Endothelial cell (in vitro differentiated cells): ENCODE measurements at regions not wholly inside any gene's neighbourhood (a gene's known extent, or its start where the extent isn't known, plus 50 kb on each side); places are given as distances from the start of the nearest gene placed in this dataset.

Experiments
- DNase-seq: peaks from one replicate; pipeline ENCODE4 v3.0.0; 2021; ENCODE audit warnings: low spot score
- H3K27ac Mint-ChIP-seq: one replicate; pipeline ENCODE4 v1.8.0; 2021; ENCODE audit warnings: mixed read lengths, inconsistent platforms; ENCODE audit not compliant: unreplicated experiment
- H3K27me3 Mint-ChIP-seq: one replicate; pipeline ENCODE4 v1.8.0; 2021; ENCODE audit warnings: mild to moderate bottlenecking, moderate library complexity, mixed read lengths, inconsistent platforms; ENCODE audit not compliant: unreplicated experiment
- H3K36me3 Mint-ChIP-seq: one replicate; pipeline ENCODE4 v1.8.0; 2021; ENCODE audit warnings: mild to moderate bottlenecking, low read depth, mixed read lengths, inconsistent platforms; ENCODE audit not compliant: unreplicated experiment
- H3K4me1 Mint-ChIP-seq: one replicate; pipeline ENCODE4 v1.8.0; 2021; ENCODE audit warnings: mild to moderate bottlenecking, mixed read lengths, inconsistent platforms; ENCODE audit not compliant: unreplicated experiment
- H3K4me3 Mint-ChIP-seq: one replicate; pipeline ENCODE4 v1.8.0; 2021; ENCODE audit warnings: mild to moderate bottlenecking, mixed read lengths, inconsistent platforms; ENCODE audit not compliant: unreplicated experiment
- H3K9me3 Mint-ChIP-seq: one replicate; pipeline ENCODE4 v1.8.0; 2021; ENCODE audit warnings: mixed read lengths, inconsistent platforms; ENCODE audit not compliant: unreplicated experiment
- TF ChIP-seq, protein P1 (sequence below): fragments of 200-600 bp; sonication (generic); IDR thresholded peaks from one replicate; pipeline ENCODE4 v1.5.0; 2021; ENCODE audit warnings: antibody characterized with exemption; ENCODE audit not compliant: unreplicated experiment

DNA sequence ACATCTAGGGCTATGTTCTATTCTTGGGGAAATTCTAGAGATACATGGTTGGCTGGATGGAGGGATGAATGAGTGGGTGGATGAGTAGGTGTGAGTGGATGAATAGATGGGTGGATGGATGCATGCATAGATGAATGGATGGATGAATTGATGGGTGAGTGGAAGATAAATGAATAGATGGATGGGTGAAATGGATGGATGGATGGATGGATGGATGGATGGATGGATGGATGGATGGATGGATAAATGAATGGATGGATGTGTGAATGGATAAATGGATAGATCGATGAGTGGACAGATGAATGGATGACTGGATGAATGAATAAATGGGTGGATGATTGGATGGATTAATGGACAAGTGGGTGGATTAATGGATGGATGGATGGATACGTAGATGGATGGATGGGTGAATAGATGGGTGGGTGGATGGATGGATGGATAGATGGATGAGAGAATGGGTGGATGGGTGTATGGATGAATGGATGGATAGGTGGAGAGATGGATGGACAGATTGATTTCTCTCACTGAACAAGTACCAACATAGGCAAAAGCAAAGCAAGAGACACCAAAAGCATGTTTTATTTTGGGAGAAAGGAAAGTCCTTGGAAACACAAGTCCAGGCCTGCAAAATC, 143.2 kb downstream of the TSHZ3 start:
- H3K27me3 Mint-ChIP-seq, result peaks cover 4% of the 10 kb centered on the region
- no peak overlapping the region for H3K4me3 Mint-ChIP-seq
- no peaks in the 10 kb centered on the region for H3K9me3 Mint-ChIP-seq
- no peaks in the 10 kb centered on the region for H3K4me1 Mint-ChIP-seq
- no peak for DNase-seq
- H3K27ac Mint-ChIP-seq, result no peak overlapping the region
- TF ChIP-seq, protein P1, sequence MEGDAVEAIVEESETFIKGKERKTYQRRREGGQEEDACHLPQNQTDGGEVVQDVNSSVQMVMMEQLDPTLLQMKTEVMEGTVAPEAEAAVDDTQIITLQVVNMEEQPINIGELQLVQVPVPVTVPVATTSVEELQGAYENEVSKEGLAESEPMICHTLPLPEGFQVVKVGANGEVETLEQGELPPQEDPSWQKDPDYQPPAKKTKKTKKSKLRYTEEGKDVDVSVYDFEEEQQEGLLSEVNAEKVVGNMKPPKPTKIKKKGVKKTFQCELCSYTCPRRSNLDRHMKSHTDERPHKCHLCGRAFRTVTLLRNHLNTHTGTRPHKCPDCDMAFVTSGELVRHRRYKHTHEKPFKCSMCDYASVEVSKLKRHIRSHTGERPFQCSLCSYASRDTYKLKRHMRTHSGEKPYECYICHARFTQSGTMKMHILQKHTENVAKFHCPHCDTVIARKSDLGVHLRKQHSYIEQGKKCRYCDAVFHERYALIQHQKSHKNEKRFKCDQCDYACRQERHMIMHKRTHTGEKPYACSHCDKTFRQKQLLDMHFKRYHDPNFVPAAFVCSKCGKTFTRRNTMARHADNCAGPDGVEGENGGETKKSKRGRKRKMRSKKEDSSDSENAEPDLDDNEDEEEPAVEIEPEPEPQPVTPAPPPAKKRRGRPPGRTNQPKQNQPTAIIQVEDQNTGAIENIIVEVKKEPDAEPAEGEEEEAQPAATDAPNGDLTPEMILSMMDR, result no peak
- no peaks in the 10 kb centered on the region for H3K36me3 Mint-ChIP-seq

DNA sequence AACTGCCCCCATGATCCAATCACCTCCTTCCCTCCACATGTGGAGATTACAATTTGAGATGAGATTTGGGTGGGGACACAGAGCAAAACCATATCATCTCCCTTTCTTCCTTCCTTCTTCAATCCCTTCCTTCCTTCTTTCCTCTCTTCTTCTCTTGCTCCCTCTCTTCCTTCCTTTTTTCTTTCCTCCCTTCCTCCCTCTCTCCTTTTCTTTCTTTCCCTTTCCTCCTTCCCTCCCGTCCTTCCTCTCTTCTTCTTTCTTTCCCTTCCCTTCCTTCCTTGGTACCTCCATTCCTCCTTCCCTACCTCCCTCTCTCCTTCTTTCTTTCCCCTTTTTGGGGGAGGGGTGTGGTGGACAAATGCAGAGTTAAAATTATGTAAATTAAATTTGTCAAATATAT, 145.1 kb downstream of the TSHZ3 start:
- H3K4me3 Mint-ChIP-seq, result no peak overlapping the region
- TF ChIP-seq, protein P1, result no peak
- H3K27ac Mint-ChIP-seq, result no peak overlapping the region
- H3K9me3 Mint-ChIP-seq, result no peaks in the 10 kb centered on the region
- no peaks in the 10 kb centered on the region for H3K4me1 Mint-ChIP-seq
- H3K36me3 Mint-ChIP-seq, result no peaks in the 10 kb centered on the region
- DNase-seq, result no peak
- H3K27me3 Mint-ChIP-seq, result peaks cover 1% of the 10 kb centered on the region

DNA sequence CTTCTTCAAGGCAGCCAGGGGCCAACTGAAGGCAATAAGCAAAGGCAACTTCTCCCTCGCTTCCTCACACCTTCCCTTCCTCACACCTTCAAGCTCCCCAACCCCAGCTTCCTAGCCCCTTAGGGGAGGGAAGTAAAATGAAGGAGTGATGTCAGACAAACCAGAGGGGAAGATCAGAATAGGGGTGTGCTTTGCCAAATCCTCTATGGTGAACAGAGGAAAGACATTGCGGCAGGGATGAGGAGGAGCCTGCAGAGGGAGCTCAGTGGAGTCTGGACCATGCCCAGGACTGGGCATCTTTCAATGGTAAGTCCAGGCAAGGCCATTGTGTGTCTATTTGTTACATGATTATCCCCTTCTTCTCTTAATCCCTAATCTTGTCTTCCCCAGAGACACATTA, 164.0 kb downstream of the TSHZ3 start:
- DNase-seq, result no peak
- Mint-ChIP-seq H3K4me1 (no peaks in the 10 kb centered on the region), H3K36me3 (no peaks in the 10 kb centered on the region), H3K27me3 (no peaks in the 10 kb centered on the region), H3K27ac (no peak overlapping the region), H3K9me3 (no peaks in the 10 kb centered on the region), H3K4me3 (no peak overlapping the region)
- TF ChIP-seq, protein P1, result no peak

- TF ChIP-seq, protein P1, result no peak
- Mint-ChIP-seq H3K27ac (no peak overlapping the region), H3K9me3 (no peaks in the 10 kb centered on the region), H3K36me3 (no peaks in the 10 kb centered on the region), H3K4me3 (no peak overlapping the region), H3K4me1 (no peaks in the 10 kb centered on the region), H3K27me3 (peaks cover 2% of the 10 kb centered on the region)
- no peak for DNase-seq
Measured at GRCh38 chr19:31181535-31181934, 167.7 kb downstream of the TSHZ3 start.

GRCh38 chr19:31180907-31181306, 168.3 kb downstream of the TSHZ3 start:
- Mint-ChIP-seq H3K27ac (no peak overlapping the region), H3K4me3 (no peak overlapping the region), H3K36me3 (peaks cover 5% of the 10 kb centered on the region), H3K4me1 (no peaks in the 10 kb centered on the region), H3K9me3 (no peaks in the 10 kb centered on the region), H3K27me3 (peaks cover 2% of the 10 kb centered on the region)
- DNase-seq, result no peak
- TF ChIP-seq, protein P1, result no peak
